ENCODE measurements at regions not wholly inside any gene's neighbourhood (a gene's known extent, or its start where the extent isn't known, plus 50 kb on each side); places are given as distances from the start of the nearest gene placed in this dataset.

GRCh38 chr4:115883231-115883630 is 769.8 kb upstream of the NDST4 start:
- ATAC-seq (ENCODE audit: low read depth) (no peak), DNase-seq (ENCODE audit: low spot score) (no peak)
- Histone ChIP-seq H3K27ac (ENCODE audit: poor library complexity, severe bottlenecking) (no peak overlapping the region), H3K27me3 (ENCODE audit: insufficient read depth, poor library complexity, severe bottlenecking) (no peaks in the 10 kb centered on the region), H3K9me3 (ENCODE audit: severe bottlenecking) (no peaks in the 10 kb centered on the region), H3K4me1 (ENCODE audit: insufficient read depth, poor library complexity, severe bottlenecking) (no peaks in the 10 kb centered on the region), H3K4me3 (ENCODE audit: severe bottlenecking) (no peak overlapping the region), H3K36me3 (ENCODE audit: low read depth) (no peaks in the 10 kb centered on the region)
- no peak for TF ChIP-seq CTCF (IDR thresholded peaks at IDR 0.05; ENCODE audit: poor library complexity, severe bottlenecking)

GRCh38 chr4:115873048-115873447 is 759.6 kb upstream of the NDST4 start:
- Histone ChIP-seq H3K9me3 (ENCODE audit: severe bottlenecking) (no peaks in the 10 kb centered on the region), H3K27me3 (ENCODE audit: insufficient read depth, poor library complexity, severe bottlenecking) (no peaks in the 10 kb centered on the region), H3K36me3 (ENCODE audit: low read depth) (no peaks in the 10 kb centered on the region), H3K27ac (ENCODE audit: poor library complexity, severe bottlenecking) (no peak overlapping the region), H3K4me3 (ENCODE audit: severe bottlenecking) (no peak overlapping the region), H3K4me1 (ENCODE audit: insufficient read depth, poor library complexity, severe bottlenecking) (no peaks in the 10 kb centered on the region)
- DNase-seq (ENCODE audit: low spot score) (no peak), ATAC-seq (ENCODE audit: low read depth) (no peak)
- peak; percentile 9 for TF ChIP-seq CTCF (IDR thresholded peaks at IDR 0.05; ENCODE audit: poor library complexity, severe bottlenecking)

- TF ChIP-seq CTCF (IDR thresholded peaks at IDR 0.05; ENCODE audit: poor library complexity, severe bottlenecking) = no peak
- no peaks in the 10 kb centered on the region for H3K36me3 ChIP-seq (ENCODE audit: low read depth)
- H3K27me3 ChIP-seq (ENCODE audit: insufficient read depth, poor library complexity, severe bottlenecking) = no peaks in the 10 kb centered on the region
- no peak overlapping the region for H3K4me3 ChIP-seq (ENCODE audit: severe bottlenecking)
- H3K4me1 ChIP-seq (ENCODE audit: insufficient read depth, poor library complexity, severe bottlenecking) = no peaks in the 10 kb centered on the region
- H3K9me3 ChIP-seq (ENCODE audit: severe bottlenecking) = no peaks in the 10 kb centered on the region
- ATAC-seq (ENCODE audit: low read depth) (no peak), DNase-seq (ENCODE audit: low spot score) (no peak)
- no peak overlapping the region for H3K27ac ChIP-seq (ENCODE audit: poor library complexity, severe bottlenecking)
These were observed 758.2 kb upstream of the NDST4 start for GRCh38 chr4:115871596-115871995.

GRCh38 chr4:115866364-115866896 is 753.0 kb upstream of the NDST4 start:
- Histone ChIP-seq H3K4me3 (ENCODE audit: severe bottlenecking) (no peak overlapping the region), H3K27me3 (ENCODE audit: insufficient read depth, poor library complexity, severe bottlenecking) (no peaks in the 10 kb centered on the region), H3K4me1 (ENCODE audit: insufficient read depth, poor library complexity, severe bottlenecking) (no peaks in the 10 kb centered on the region), H3K9me3 (ENCODE audit: severe bottlenecking) (no peaks in the 10 kb centered on the region), H3K27ac (ENCODE audit: poor library complexity, severe bottlenecking) (no peak overlapping the region), H3K36me3 (ENCODE audit: low read depth) (no peaks in the 10 kb centered on the region)
- TF ChIP-seq CTCF (IDR thresholded peaks at IDR 0.05; ENCODE audit: poor library complexity, severe bottlenecking) = no peak
- DNase-seq (ENCODE audit: low spot score) (no peak), ATAC-seq (ENCODE audit: low read depth) (no peak)

- ATAC-seq (ENCODE audit: low read depth) (no peak), DNase-seq (ENCODE audit: low spot score) (no peak)
- Histone ChIP-seq H3K27ac (ENCODE audit: poor library complexity, severe bottlenecking) (no peak overlapping the region), H3K4me1 (ENCODE audit: insufficient read depth, poor library complexity, severe bottlenecking) (no peaks in the 10 kb centered on the region), H3K27me3 (ENCODE audit: insufficient read depth, poor library complexity, severe bottlenecking) (no peaks in the 10 kb centered on the region), H3K36me3 (ENCODE audit: low read depth) (no peaks in the 10 kb centered on the region), H3K4me3 (ENCODE audit: severe bottlenecking) (no peak overlapping the region), H3K9me3 (ENCODE audit: severe bottlenecking) (no peaks in the 10 kb centered on the region)
- TF ChIP-seq CTCF (IDR thresholded peaks at IDR 0.05; ENCODE audit: poor library complexity, severe bottlenecking) = no peak
These were observed 752.3 kb upstream of the NDST4 start for GRCh38 chr4:115865736-115866135.
